CD4-positive, alpha-beta T cell (primary cell): ENCODE measurements at regions not wholly inside any gene's neighbourhood (a gene's known extent, or its start where the extent isn't known, plus 50 kb on each side); places are given as distances from the start of the nearest gene placed in this dataset.

Experiments
- ATAC-seq: fragments of 200-7000 bp; cut with Tn5 transposase; one replicate; pipeline ENCODE4 v1.10.0; 2022; ENCODE audit warnings: mild to moderate bottlenecking; ENCODE audit not compliant: poor library complexity
- CTCF ChIA-PET: fragments of 350-600 bp; sonication (Branson Sonifier 250); formaldehyde crosslinking; loops from one replicate; lab custom pipeline; 2021; ENCODE audit warnings: antibody characterized with exemption, inconsistent platforms; lab: Charles Lee
- POLR2A ChIA-PET: fragments of 350-600 bp; sonication (Branson Sonifier 250); formaldehyde crosslinking; loops from one replicate; lab custom pipeline; 2021; ENCODE audit warnings: antibody characterized with exemption, inconsistent platforms; lab: Charles Lee
- DNase-seq, 14 experiments: peaks; one replicate each; pipeline ENCODE4 v3.0.0-alpha.2; 2013 to 2020; ENCODE audit warnings: mixed read lengths in 2 of 14
- H3K27ac ChIP-seq, 2 donors: one replicate each; pipeline versions ENCODE4 v1.5.1 to v1.7.0; 2013; ENCODE audit warnings: low read length in 2 of 2, low read depth in 1 of 2, mild to moderate bottlenecking in 1 of 2
- H3K27me3 ChIP-seq, 2 experiments: 1 replicate in 1 of 2; 2 replicates in 1 of 2; pipeline versions ENCODE4 v1.6.1 to v1.7.0; 2013; ENCODE audit warnings: low read length in 2 of 2, control low read depth in 1 of 2, mild to moderate bottlenecking in 1 of 2, moderate library complexity in 1 of 2; ENCODE audit not compliant: insufficient read depth in 2 of 2, control insufficient read depth in 1 of 2
- H3K36me3 ChIP-seq: one replicate; pipeline ENCODE4 v1.6.1; 2013; ENCODE audit warnings: low read length, control low read depth; ENCODE audit not compliant: insufficient read depth
- H3K4me1 ChIP-seq: one replicate; pipeline ENCODE4 v1.6.1; 2013; ENCODE audit warnings: low read length, control low read depth; ENCODE audit not compliant: insufficient read depth
- H3K4me3 ChIP-seq: one replicate; pipeline ENCODE4 v1.5.1; 2013; ENCODE audit warnings: mild to moderate bottlenecking, low read length, moderate library complexity
- H3K9me3 ChIP-seq, 2 experiments: 1 replicate in 1 of 2; 2 replicates in 1 of 2; pipeline versions ENCODE4 v1.6.1 to v1.7.0; 2013; ENCODE audit warnings: low read length in 2 of 2, mild to moderate bottlenecking in 2 of 2, control low read depth in 1 of 2, moderate library complexity in 1 of 2; ENCODE audit not compliant: control insufficient read depth in 1 of 2, insufficient read depth in 1 of 2
- H3K27ac Mint-ChIP-seq: one replicate; pipeline ENCODE4 v1.8.0; 2020; ENCODE audit warnings: mixed read lengths
- H3K27me3 Mint-ChIP-seq: one replicate; pipeline ENCODE4 v1.8.0; 2021; ENCODE audit warnings: mixed read lengths
- H3K36me3 Mint-ChIP-seq: one replicate; pipeline ENCODE4 v1.8.0; 2021; ENCODE audit warnings: low read depth, mixed read lengths
- H3K4me1 Mint-ChIP-seq: one replicate; pipeline ENCODE4 v1.8.0; 2021; ENCODE audit warnings: low read depth, mixed read lengths
- H3K4me3 Mint-ChIP-seq: one replicate; pipeline ENCODE4 v1.8.0; 2020; ENCODE audit warnings: mild to moderate bottlenecking, mixed read lengths
- H3K9me3 Mint-ChIP-seq: one replicate; pipeline ENCODE4 v1.8.0; 2020; ENCODE audit warnings: mixed read lengths
- CTCF ChIP-seq: fragments of 200-600 bp; IDR thresholded peaks from one replicate; pipeline ENCODE4 v1.8.0; 2022; ENCODE audit warnings: antibody characterized with exemption, mild to moderate bottlenecking
- intact Hi-C, 2 experiments: fragments of 100-400 bp; cut with DNase I in 1 of 2; cut with micrococcal nuclease in 1 of 2; formaldehyde crosslinking; loops; one replicate each; pipeline versions ENCODE4 v1.15.1 to v1.9.0; 2023 to 2025; cut with DNase I, micrococcal nuclease

GRCh38 chr10:3693698-3694080 lies 91.3 kb downstream of the KLF6 start:
- Histone ChIP-seq H3K27ac (no peak overlapping the region), H3K9me3 (no peaks in the 10 kb centered on the region), H3K4me1 (no peaks in the 10 kb centered on the region), H3K36me3 (no peaks in the 10 kb centered on the region), H3K27me3 (no peaks in the 10 kb centered on the region), H3K4me3 (no peak overlapping the region)
- no peak for TF ChIP-seq CTCF
- ChIA-PET POLR2A (no interaction called here), CTCF (no interaction called here)
- Mint-ChIP-seq H3K27me3 (no peaks in the 10 kb centered on the region), H3K4me1 (no peaks in the 10 kb centered on the region), H3K4me3 (no peak overlapping the region), H3K9me3 (no peaks in the 10 kb centered on the region), H3K36me3 (no peaks in the 10 kb centered on the region), H3K27ac (no peak overlapping the region)
- intact Hi-C loops = no loop called here
- DNase-seq (no peak), ATAC-seq (no peak)

- CTCF ChIA-PET = no interaction called here
- Histone ChIP-seq H3K27ac (no peak overlapping the region), H3K4me3 (no peak overlapping the region), H3K27me3 (no peaks in the 10 kb centered on the region), H3K36me3 (no peaks in the 10 kb centered on the region), H3K4me1 (no peaks in the 10 kb centered on the region), H3K9me3 (no peaks in the 10 kb centered on the region)
- Mint-ChIP-seq H3K27ac (no peak overlapping the region), H3K4me1 (no peaks in the 10 kb centered on the region), H3K36me3 (no peaks in the 10 kb centered on the region), H3K27me3 (no peaks in the 10 kb centered on the region), H3K4me3 (no peak overlapping the region), H3K9me3 (no peaks in the 10 kb centered on the region)
- no peak for DNase-seq
- intact Hi-C loops = no loop called here
- no peak for TF ChIP-seq CTCF
- POLR2A ChIA-PET = no interaction called here
- ATAC-seq = no peak
Observed at GRCh38 chr10:3693022-3693697, 91.8 kb downstream of the KLF6 start.

- H3K9me3 Mint-ChIP-seq = no peaks in the 10 kb centered on the region
- H3K36me3 ChIP-seq = no peaks in the 10 kb centered on the region
- ChIA-PET POLR2A (no interaction called here), CTCF (no interaction called here)
- no peaks in the 10 kb centered on the region for H3K4me1 Mint-ChIP-seq
- H3K9me3 ChIP-seq = no peaks in the 10 kb centered on the region
- H3K36me3 Mint-ChIP-seq = no peaks in the 10 kb centered on the region
- intact Hi-C loops = no loop called here
- ATAC-seq (no peak), DNase-seq (no peak)
- H3K4me3 ChIP-seq = no peak overlapping the region
- no peaks in the 10 kb centered on the region for H3K4me1 ChIP-seq
- H3K27ac ChIP-seq = no peak overlapping the region
- no peaks in the 10 kb centered on the region for H3K27me3 Mint-ChIP-seq
- no peak overlapping the region for H3K4me3 Mint-ChIP-seq
- TF ChIP-seq CTCF = no peak
- H3K27me3 ChIP-seq = no peaks in the 10 kb centered on the region
- no peak overlapping the region for H3K27ac Mint-ChIP-seq
Observed at GRCh38 chr10:3692387-3692999, 92.5 kb downstream of the KLF6 start.
